HepG2 (cell line): ENCODE measurements at regions not wholly inside any gene's neighbourhood (a gene's known extent, or its start where the extent isn't known, plus 50 kb on each side); places are given as distances from the start of the nearest gene placed in this dataset.

Experiments used
- FIP1L1 ChIP-seq: fragments of 200-400 bp; formaldehyde crosslinking; IDR thresholded peaks from 2 replicates; pipeline ENCODE4 v1.6.1; 2018; ENCODE audit warnings: low read depth, mild to moderate bottlenecking, low read length, moderate library complexity, borderline replicate concordance; ENCODE audit not compliant: insufficient read depth
- GABPA ChIP-seq, 2 experiments: IDR thresholded peaks; 2 replicates each; pipeline ENCODE4 v1.6.1; 2011 to 2016; ENCODE audit warnings: low read depth in 2 of 2, low read length in 1 of 2, missing biosample characterization in 1 of 2, missing genetic modification characterization in 1 of 2
- HHEX ChIP-seq: IDR thresholded peaks from 2 replicates; pipeline ENCODE4 v1.6.1; 2016; ENCODE audit warnings: control low read depth
- KAT2B ChIP-seq: fragments of 150-350 bp; IDR thresholded peaks from 2 replicates; pipeline ENCODE4 v1.6.1; 2014; ENCODE audit warnings: low read depth, low read length, borderline replicate concordance
- MAX ChIP-seq: IDR thresholded peaks from 2 replicates; pipeline ENCODE4 v1.6.1; 2012; ENCODE audit warnings: inconsistent platforms
- MEF2D ChIP-seq: sonication (generic); formaldehyde crosslinking; IDR thresholded peaks from 2 replicates; pipeline ENCODE4 v1.5.1; 2020; ENCODE audit warnings: mild to moderate bottlenecking, missing genetic modification reagents
- NR3C1 ChIP-seq: sonication (generic); formaldehyde crosslinking; IDR thresholded peaks from 2 replicates; pipeline ENCODE4 v1.4.0; 2020; ENCODE audit warnings: missing genetic modification reagents
- PHF8 ChIP-seq: sonication (generic); formaldehyde crosslinking; IDR thresholded peaks from 2 replicates; pipeline ENCODE4 v1.5.0; 2020; ENCODE audit warnings: missing genetic modification reagents
- SRF ChIP-seq: IDR thresholded peaks from 2 replicates; pipeline ENCODE4 v1.6.1; 2011; ENCODE audit warnings: mild to moderate bottlenecking, low read depth, low read length, moderate library complexity
- YEATS4 ChIP-seq: sonication (generic); formaldehyde crosslinking; IDR thresholded peaks from 2 replicates; pipeline ENCODE4 v1.4.0; 2020; ENCODE audit warnings: missing genetic modification reagents, borderline replicate concordance
- ZNF598 ChIP-seq: sonication (generic); formaldehyde crosslinking; IDR thresholded peaks from 2 replicates; pipeline ENCODE4 v1.5.1; 2020; ENCODE audit warnings: mild to moderate bottlenecking, missing genetic modification reagents, borderline replicate concordance
- TF ChIP-seq, protein P1 (sequence below): sonication (generic); formaldehyde crosslinking; IDR thresholded peaks from 2 replicates; pipeline ENCODE4 v1.5.0; 2020; ENCODE audit warnings: mild to moderate bottlenecking, missing genetic modification reagents, moderate library complexity

GRCh38 chr13:51020600-51020999, 90.5 kb downstream of the C13orf42 start:
- TF ChIP-seq ZNF598 (CRISPR knock-in tag), result no peak
- no peak for TF ChIP-seq FIP1L1
- no peak for TF ChIP-seq YEATS4 (CRISPR knock-in tag)
- TF ChIP-seq KAT2B, result no peak
- TF ChIP-seq MAX, result no peak
- no peak for TF ChIP-seq HHEX
- TF ChIP-seq, protein P1, sequence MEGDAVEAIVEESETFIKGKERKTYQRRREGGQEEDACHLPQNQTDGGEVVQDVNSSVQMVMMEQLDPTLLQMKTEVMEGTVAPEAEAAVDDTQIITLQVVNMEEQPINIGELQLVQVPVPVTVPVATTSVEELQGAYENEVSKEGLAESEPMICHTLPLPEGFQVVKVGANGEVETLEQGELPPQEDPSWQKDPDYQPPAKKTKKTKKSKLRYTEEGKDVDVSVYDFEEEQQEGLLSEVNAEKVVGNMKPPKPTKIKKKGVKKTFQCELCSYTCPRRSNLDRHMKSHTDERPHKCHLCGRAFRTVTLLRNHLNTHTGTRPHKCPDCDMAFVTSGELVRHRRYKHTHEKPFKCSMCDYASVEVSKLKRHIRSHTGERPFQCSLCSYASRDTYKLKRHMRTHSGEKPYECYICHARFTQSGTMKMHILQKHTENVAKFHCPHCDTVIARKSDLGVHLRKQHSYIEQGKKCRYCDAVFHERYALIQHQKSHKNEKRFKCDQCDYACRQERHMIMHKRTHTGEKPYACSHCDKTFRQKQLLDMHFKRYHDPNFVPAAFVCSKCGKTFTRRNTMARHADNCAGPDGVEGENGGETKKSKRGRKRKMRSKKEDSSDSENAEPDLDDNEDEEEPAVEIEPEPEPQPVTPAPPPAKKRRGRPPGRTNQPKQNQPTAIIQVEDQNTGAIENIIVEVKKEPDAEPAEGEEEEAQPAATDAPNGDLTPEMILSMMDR (CRISPR knock-in tag), result no peak
- no peak for TF ChIP-seq GABPA (IDR thresholded peaks at IDR 0.05; ENCODE audit: low read depth, low read length)
- no peak for TF ChIP-seq GABPA (CRISPR knock-in tag; IDR thresholded peaks at IDR 0.05; ENCODE audit: low read depth)
- TF ChIP-seq PHF8 (CRISPR knock-in tag), result no peak
- no peak for TF ChIP-seq SRF
- no peak for TF ChIP-seq MEF2D (CRISPR knock-in tag)
- no peak for TF ChIP-seq NR3C1 (CRISPR knock-in tag)
